Loucy (cell line): ENCODE measurements at regions not wholly inside any gene's neighbourhood (a gene's known extent, or its start where the extent isn't known, plus 50 kb on each side); places are given as distances from the start of the nearest gene placed in this dataset.

Experiments
- CTCF ChIP-seq: fragments of 200-600 bp; sonication (generic); conservative IDR thresholded peaks from 2 replicates; pipeline ENCODE4 v1.5.1; 2014; ENCODE audit warnings: mild to moderate bottlenecking, antibody characterized with exemption, low read length
- EZH2phosphoT487 ChIP-seq: fragments of 200-600 bp; IDR thresholded peaks from 2 replicates; pipeline ENCODE4 v1.6.1; 2018; ENCODE audit warnings: antibody characterized with exemption, mild to moderate bottlenecking, moderate library complexity, borderline replicate concordance

- TF ChIP-seq CTCF, result no peak
- no peak for TF ChIP-seq EZH2phosphoT487
Observed at GRCh38 chr18:40555914-40556313, 1399.1 kb upstream of the PIK3C3 start.
